HL-60 (cell line): ENCODE measurements at regions not wholly inside any gene's neighbourhood (a gene's known extent, or its start where the extent isn't known, plus 50 kb on each side); places are given as distances from the start of the nearest gene placed in this dataset.

ENCODE experiments used
- GABPA ChIP-seq: IDR thresholded peaks from 2 replicates; pipeline ENCODE4 v1.6.1; 2012; ENCODE audit warnings: low read depth
- TF ChIP-seq, protein P1 (sequence below): IDR thresholded peaks from one replicate; pipeline ENCODE4 v1.5.1; 2011; ENCODE audit warnings: low read length, control low read depth, inconsistent platforms; ENCODE audit not compliant: insufficient read depth
- TF ChIP-seq, protein P2 (sequence below): IDR thresholded peaks from 2 replicates; pipeline ENCODE4 v1.6.1; 2012; ENCODE audit warnings: low read depth; ENCODE audit not compliant: insufficient replicate concordance

DNA sequence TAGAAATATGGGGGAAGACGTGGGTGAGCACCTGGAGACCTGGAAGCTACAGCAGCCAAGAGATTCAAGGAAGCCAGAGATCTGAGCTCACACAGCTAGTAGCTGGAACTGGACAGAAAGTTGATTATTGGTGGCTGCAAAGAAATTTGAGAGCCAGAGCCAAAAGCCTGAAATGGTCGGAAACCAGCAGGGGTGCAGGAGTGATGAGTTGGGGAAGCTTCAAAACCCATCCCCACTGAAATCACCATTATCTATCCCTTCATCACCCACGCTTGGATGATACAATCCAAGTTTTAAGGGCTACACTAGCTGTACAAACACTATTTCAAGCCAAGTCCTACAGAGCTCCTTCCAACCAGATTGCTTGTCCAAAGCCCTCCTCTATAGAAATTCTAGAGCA is 296.1 kb upstream of the NEBL start:
- TF ChIP-seq, protein P1, sequence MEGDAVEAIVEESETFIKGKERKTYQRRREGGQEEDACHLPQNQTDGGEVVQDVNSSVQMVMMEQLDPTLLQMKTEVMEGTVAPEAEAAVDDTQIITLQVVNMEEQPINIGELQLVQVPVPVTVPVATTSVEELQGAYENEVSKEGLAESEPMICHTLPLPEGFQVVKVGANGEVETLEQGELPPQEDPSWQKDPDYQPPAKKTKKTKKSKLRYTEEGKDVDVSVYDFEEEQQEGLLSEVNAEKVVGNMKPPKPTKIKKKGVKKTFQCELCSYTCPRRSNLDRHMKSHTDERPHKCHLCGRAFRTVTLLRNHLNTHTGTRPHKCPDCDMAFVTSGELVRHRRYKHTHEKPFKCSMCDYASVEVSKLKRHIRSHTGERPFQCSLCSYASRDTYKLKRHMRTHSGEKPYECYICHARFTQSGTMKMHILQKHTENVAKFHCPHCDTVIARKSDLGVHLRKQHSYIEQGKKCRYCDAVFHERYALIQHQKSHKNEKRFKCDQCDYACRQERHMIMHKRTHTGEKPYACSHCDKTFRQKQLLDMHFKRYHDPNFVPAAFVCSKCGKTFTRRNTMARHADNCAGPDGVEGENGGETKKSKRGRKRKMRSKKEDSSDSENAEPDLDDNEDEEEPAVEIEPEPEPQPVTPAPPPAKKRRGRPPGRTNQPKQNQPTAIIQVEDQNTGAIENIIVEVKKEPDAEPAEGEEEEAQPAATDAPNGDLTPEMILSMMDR: no peak
- TF ChIP-seq, protein P2, sequence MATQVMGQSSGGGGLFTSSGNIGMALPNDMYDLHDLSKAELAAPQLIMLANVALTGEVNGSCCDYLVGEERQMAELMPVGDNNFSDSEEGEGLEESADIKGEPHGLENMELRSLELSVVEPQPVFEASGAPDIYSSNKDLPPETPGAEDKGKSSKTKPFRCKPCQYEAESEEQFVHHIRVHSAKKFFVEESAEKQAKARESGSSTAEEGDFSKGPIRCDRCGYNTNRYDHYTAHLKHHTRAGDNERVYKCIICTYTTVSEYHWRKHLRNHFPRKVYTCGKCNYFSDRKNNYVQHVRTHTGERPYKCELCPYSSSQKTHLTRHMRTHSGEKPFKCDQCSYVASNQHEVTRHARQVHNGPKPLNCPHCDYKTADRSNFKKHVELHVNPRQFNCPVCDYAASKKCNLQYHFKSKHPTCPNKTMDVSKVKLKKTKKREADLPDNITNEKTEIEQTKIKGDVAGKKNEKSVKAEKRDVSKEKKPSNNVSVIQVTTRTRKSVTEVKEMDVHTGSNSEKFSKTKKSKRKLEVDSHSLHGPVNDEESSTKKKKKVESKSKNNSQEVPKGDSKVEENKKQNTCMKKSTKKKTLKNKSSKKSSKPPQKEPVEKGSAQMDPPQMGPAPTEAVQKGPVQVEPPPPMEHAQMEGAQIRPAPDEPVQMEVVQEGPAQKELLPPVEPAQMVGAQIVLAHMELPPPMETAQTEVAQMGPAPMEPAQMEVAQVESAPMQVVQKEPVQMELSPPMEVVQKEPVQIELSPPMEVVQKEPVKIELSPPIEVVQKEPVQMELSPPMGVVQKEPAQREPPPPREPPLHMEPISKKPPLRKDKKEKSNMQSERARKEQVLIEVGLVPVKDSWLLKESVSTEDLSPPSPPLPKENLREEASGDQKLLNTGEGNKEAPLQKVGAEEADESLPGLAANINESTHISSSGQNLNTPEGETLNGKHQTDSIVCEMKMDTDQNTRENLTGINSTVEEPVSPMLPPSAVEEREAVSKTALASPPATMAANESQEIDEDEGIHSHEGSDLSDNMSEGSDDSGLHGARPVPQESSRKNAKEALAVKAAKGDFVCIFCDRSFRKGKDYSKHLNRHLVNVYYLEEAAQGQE: no peak
- TF ChIP-seq GABPA: no peak
